Aorta (tissue), 5 donors: ENCODE measurements at regions not wholly inside any gene's neighbourhood (a gene's known extent, or its start where the extent isn't known, plus 50 kb on each side); places are given as distances from the start of the nearest gene placed in this dataset.
"Not testable (repeated sequence)": the region's sequence is repeated elsewhere in the genome, so short reads cannot be mapped to it uniquely, and the experiment has no call there.

Experiments used
- ATAC-seq: fragments of 200-7000 bp; cut with Tn5 transposase; one replicate; pipeline ENCODE4 v1.9.1; 2022; ENCODE audit warnings: moderate library complexity; ENCODE audit not compliant: low FRiP score
- DNase-seq, 2 donors: peaks; one replicate each; pipeline ENCODE4 v3.0.0-alpha.2; 2020
- H3K27ac ChIP-seq, 2 donors: one replicate each; pipeline ENCODE4 v1.5.1; 2013; ENCODE audit warnings: low read length in 2 of 2, mild to moderate bottlenecking in 2 of 2, moderate library complexity in 2 of 2, control low read depth in 1 of 2, inconsistent platforms in 1 of 2, low read depth in 1 of 2
- H3K27me3 ChIP-seq, 2 donors: one replicate each; pipeline ENCODE4 v1.6.1; 2013; ENCODE audit warnings: control low read depth in 1 of 2, low read length in 1 of 2, mild to moderate bottlenecking in 1 of 2, moderate library complexity in 1 of 2; ENCODE audit not compliant: insufficient read depth in 2 of 2, control insufficient read depth in 1 of 2
- H3K36me3 ChIP-seq, 2 donors: one replicate each; pipeline ENCODE4 v1.6.1; 2013; ENCODE audit warnings: control low read depth in 1 of 2, low read length in 1 of 2, mild to moderate bottlenecking in 1 of 2; ENCODE audit not compliant: insufficient read depth in 2 of 2, control insufficient read depth in 1 of 2
- H3K4me1 ChIP-seq, 2 donors: one replicate each; pipeline ENCODE4 v1.6.1; 2013; ENCODE audit warnings: low read length in 2 of 2, control low read depth in 1 of 2, mild to moderate bottlenecking in 1 of 2, moderate library complexity in 1 of 2; ENCODE audit not compliant: insufficient read depth in 2 of 2, control insufficient read depth in 1 of 2
- H3K4me3 ChIP-seq, 2 donors: one replicate each; pipeline ENCODE4 v1.5.1; 2013; ENCODE audit warnings: low read length in 2 of 2, control low read depth in 1 of 2, mild to moderate bottlenecking in 1 of 2
- H3K9me3 ChIP-seq: one replicate; pipeline ENCODE4 v1.6.1; 2013; ENCODE audit warnings: mild to moderate bottlenecking, low read length; ENCODE audit not compliant: control insufficient read depth
- WGBS, 2 donors: extraction: QIAGEN DNeasy Blood & Tissue Kit; methylation state at CpG; one replicate each; pipeline ENCODE4 v1.1.7; 2013; 5-methylcytosine and 5-hydroxymethylcytosine counted together
- intact Hi-C, 2 donors: fragments of 100-400 bp; cut with DNase I; formaldehyde crosslinking; loops; one replicate each; pipeline versions ENCODE4 v1.14.2 to v1.15.0; 2022
- donor health status: healthy with polysubstance abuse.
- donor health status: Bipolar disorder and iron deficiency.
- donor health status: DM: no; HTN: no; CAD: no.
- donor health status: DM: no; HTN: no; CAD: no.
- donor health status: DM: yes; HTN: yes; CAD: no.

GRCh38 chr1:83487460-83487859 is 511.5 kb downstream of the TTLL7 start:
- not testable (repeated sequence) for ATAC-seq, H3K36me3 ChIP-seq

GRCh38 chr1:83485314-83486019 is 513.5 kb downstream of the TTLL7 start:
- H3K27me3 ChIP-seq, intact Hi-C loops, H3K9me3 ChIP-seq, H3K4me3 ChIP-seq, H3K4me1 ChIP-seq, H3K36me3 ChIP-seq, ATAC-seq, H3K27ac ChIP-seq, DNase-seq: not testable (repeated sequence)
- 96 to 100% methylated on average over 2 of the region's 2 CpGs for WGBS, 2 donors

More at GRCh38 chr1:83487460-83487859, 511.5 kb downstream of the TTLL7 start:
- H3K9me3 ChIP-seq, DNase-seq, intact Hi-C loops, H3K27me3 ChIP-seq, H3K27ac ChIP-seq, H3K4me1 ChIP-seq, H3K4me3 ChIP-seq: not testable (repeated sequence)
- 90 to 91% methylated on average over 1 of the region's 1 CpG for WGBS, 2 donors

- H3K36me3 ChIP-seq, H3K27me3 ChIP-seq, intact Hi-C loops, H3K27ac ChIP-seq, ATAC-seq, H3K4me1 ChIP-seq, DNase-seq, H3K9me3 ChIP-seq, H3K4me3 ChIP-seq: not testable (repeated sequence)
- WGBS, 2 donors = 96 to 97% methylated on average over 3 of the region's 4 CpGs
These were observed 517.6 kb downstream of the TTLL7 start for GRCh38 chr1:83481284-83481683.

- H3K36me3 ChIP-seq, H3K4me1 ChIP-seq, ATAC-seq, H3K27ac ChIP-seq, H3K4me3 ChIP-seq, intact Hi-C loops, H3K9me3 ChIP-seq, DNase-seq, H3K27me3 ChIP-seq: not testable (repeated sequence)
- 93 to 94% methylated on average over 5 of the region's 5 CpGs for WGBS, 2 donors
These were observed 519.2 kb downstream of the TTLL7 start for GRCh38 chr1:83479591-83480239.

- H3K9me3 ChIP-seq, H3K27ac ChIP-seq, H3K36me3 ChIP-seq, ATAC-seq, H3K4me1 ChIP-seq, H3K4me3 ChIP-seq, intact Hi-C loops, H3K27me3 ChIP-seq, DNase-seq: not testable (repeated sequence)
- WGBS, 2 donors = 41 to 46% methylated on average over 3 of the region's 3 CpGs
These were observed 520.8 kb downstream of the TTLL7 start for GRCh38 chr1:83478127-83478526.

- H3K9me3 ChIP-seq, H3K4me1 ChIP-seq, H3K4me3 ChIP-seq, H3K36me3 ChIP-seq, H3K27me3 ChIP-seq, DNase-seq, ATAC-seq, intact Hi-C loops, H3K27ac ChIP-seq: not testable (repeated sequence)
- 98 to 100% methylated on average over 2 of the region's 2 CpGs for WGBS, 2 donors
These were observed 522.4 kb downstream of the TTLL7 start for GRCh38 chr1:83476518-83476917.

- H3K27me3 ChIP-seq, ATAC-seq, intact Hi-C loops, H3K27ac ChIP-seq, H3K9me3 ChIP-seq, DNase-seq, H3K4me3 ChIP-seq, H3K36me3 ChIP-seq, H3K4me1 ChIP-seq: not testable (repeated sequence)
- WGBS, 2 donors = 73 to 75% methylated on average over 3 of the region's 3 CpGs
These were observed 524.0 kb downstream of the TTLL7 start for GRCh38 chr1:83474946-83475345.

GRCh38 chr1:83473986-83474385 is 524.9 kb downstream of the TTLL7 start:
- H3K36me3 ChIP-seq, intact Hi-C loops, H3K27me3 ChIP-seq, H3K27ac ChIP-seq, H3K9me3 ChIP-seq, H3K4me3 ChIP-seq, ATAC-seq, DNase-seq, H3K4me1 ChIP-seq: not testable (repeated sequence)
- 95 to 96% methylated on average over 3 of the region's 3 CpGs for WGBS, 2 donors

GRCh38 chr1:83472066-83472465 is 526.9 kb downstream of the TTLL7 start:
- intact Hi-C loops, H3K9me3 ChIP-seq: not testable (repeated sequence)

More at GRCh38 chr1:83472066-83472465, 526.9 kb downstream of the TTLL7 start:
- WGBS, 2 donors = 44 to 63% methylated on average over 3 of the region's 3 CpGs
- DNase-seq, H3K27ac ChIP-seq, H3K4me3 ChIP-seq, H3K27me3 ChIP-seq, ATAC-seq, H3K4me1 ChIP-seq, H3K36me3 ChIP-seq: not testable (repeated sequence)
